NCI-H510A (cell line): ENCODE measurements at regions not wholly inside any gene's neighbourhood (a gene's known extent, or its start where the extent isn't known, plus 50 kb on each side); places are given as distances from the start of the nearest gene placed in this dataset.

ENCODE experiments used
- DNase-seq: peaks from one replicate; lab custom pipeline; 2025; lab: John Stamatoyannopoulos, UW

DNA sequence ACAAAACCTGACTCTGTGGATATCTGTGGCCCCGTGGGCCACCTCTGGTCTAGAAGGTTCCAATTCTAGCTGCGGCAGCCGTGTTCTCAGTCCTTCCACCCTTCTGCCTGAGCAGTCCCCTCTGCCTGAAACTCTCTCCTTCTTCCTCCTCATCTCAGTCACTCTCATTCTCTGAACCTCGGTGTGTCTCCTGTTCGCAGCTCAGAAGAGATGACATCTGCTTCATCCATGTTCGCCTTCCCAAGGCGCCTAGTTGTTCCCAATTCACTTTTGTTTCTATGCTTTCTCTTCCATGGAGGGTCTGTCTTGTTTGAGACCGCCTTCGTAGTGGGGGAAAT lies 95.5 kb downstream of the CEBPB start:
- no peak for DNase-seq

DNA sequence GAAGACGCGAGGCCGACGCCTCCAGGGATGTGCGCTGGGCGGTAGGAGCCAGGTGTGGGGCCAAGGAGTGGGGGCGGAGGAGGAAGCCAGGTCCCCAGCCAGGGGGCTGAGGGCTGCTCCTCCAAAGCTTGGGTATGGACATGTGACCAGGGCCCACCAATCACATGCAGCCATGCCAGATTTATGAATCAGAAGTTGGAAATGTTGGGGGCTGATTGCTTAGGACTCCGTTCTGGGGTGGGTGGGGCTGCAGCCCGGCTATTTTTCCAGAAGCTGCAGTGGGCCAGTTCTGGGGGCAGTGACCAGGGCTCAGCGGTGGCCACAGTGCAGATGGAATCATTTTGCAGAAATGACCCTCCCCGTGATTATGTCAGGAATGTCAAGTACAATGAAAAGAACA lies 96.0 kb downstream of the CEBPB start:
- no peak for DNase-seq

DNA sequence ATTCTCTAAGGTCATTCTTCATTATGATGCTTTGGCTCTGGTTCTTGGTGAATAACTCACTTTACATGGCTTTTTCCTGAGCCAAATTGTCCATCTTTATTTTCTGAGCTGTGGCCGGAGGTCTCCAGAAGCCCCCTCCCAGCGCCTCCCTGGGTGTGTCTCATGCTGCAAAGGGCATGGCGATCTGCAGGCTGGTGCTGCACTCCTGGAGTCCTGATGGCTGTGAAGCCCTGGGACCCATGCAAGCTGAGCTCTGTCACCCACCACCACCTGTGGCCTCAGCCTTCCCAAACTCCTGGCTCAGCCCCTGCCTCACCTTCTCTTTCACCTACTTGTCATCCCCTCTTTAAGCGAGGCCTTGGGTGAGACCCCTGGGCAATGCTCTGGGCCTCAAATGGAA lies 96.9 kb downstream of the CEBPB start:
- DNase-seq: no peak

DNA sequence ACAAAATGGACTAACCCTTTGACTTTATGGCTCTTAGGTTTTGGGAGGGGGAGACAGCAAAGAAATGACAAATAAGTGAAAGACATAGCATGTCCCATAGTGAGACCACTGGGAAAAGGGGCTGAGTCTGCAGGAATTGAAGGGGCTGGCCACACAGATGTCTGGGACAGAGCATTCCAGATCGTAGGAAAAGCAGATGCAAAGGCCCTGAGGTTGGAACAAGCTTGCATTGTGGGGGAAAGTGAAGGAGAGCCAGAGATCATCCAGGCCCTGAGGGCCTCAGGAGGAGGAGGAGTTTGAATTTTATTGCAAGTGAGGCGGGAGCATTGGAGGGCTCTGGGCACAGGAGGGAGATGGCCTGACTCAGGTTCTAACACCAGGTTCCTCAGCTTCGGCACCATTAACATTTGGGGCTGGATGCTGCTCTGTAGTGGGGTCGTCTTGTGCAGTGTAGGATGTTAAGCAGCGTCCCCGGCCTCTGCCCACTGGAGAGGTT lies 97.5 kb downstream of the CEBPB start:
- no peak for DNase-seq

DNA sequence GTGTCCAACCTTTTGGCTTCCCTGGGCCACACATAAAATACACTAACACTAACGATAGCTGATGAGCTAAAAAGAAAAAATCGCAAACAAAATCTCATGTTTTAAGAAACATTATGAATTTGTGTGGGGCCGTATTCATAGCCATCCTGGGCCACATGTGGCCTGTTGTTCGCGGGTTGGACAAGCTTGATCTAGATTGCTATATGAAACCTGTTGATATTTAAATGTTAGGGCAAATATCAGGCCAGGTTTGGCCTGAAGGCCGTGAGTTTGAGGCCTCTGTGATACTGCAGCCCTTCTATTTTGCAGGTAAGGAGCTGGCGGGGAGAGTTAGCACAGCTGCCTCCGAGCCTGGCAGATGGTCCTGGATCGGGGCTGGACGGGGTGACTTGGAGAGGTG lies 99.0 kb downstream of the CEBPB start:
- no peak for DNase-seq

DNA sequence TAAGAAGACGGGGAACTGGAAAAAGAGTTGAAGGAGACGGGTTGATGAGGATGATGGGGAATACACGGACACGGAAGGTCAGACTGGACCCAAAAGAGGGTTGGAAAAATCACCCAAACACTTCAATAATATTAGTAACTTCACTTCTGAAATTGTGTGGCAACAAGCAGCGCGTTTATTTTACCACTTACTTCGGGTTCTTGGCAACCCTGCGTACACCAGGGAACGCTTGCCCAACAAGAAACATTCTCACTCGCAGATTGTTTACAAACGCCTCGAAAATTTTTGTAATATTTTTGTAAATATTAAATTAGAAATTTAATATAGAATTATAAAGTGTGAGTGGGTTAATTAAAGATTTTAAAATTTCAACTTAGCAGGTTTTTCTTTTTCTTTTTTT lies 99.5 kb downstream of the CEBPB start:
- DNase-seq: no peak

DNA sequence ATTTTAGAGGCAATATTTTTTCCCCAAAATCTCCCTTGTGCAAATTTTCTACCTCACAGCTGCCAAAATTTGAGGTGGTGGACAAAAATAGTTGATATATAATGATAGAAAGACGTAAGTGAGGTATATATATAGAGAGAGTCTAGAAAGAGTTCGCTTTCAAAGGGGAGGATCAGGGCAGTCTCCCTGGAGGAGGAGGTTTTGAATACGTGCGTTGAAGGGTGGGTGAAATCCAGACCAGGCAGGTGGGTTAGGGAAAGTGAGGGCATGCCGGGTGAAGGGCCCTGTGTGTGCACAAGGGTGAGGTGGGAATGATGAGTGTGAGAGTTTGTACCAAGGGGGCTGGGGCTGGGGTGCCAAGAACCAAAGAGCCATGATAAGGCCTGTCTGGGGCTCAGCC lies 100.2 kb downstream of the CEBPB start:
- DNase-seq: no peak

DNA sequence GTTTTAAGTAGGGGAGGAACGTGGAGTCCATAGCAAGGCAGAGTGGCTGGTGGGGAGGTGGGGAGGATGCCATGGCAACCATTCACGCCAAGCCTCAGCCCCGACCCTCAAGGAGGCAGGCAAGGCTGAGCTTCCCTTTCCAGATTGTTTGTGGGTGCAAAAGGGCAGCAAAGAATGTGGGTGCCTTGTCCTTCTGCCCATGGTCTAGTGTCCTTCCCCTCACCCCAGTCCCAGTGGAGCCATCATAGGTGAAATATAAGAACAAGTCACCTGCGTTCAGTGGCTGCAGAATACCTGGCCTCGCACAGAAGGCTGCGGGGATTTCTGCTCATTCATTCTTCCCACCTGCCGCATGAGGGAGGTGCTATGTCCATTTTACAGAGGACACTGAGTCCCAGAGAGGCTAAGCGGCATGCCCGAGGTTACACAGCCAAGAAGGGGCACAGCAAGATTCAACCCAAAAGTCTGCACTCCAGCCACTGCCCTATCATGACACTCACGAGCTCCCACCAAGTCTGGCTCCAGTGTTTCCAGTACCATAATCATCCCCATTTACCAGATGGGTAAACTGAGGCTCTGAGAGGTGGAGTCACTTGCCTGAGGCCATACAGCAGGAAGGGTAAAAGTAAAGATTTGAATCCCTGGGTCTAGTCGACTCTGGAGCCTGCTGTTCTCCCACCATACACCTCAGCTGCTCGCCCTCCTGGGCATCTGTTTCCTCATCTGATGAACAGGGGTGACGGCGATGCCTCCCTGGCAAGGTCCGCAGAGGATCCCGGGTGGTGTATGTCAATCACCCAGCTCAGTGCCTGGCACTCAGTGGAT lies 100.8 kb downstream of the CEBPB start:
- DNase-seq: no peak

DNA sequence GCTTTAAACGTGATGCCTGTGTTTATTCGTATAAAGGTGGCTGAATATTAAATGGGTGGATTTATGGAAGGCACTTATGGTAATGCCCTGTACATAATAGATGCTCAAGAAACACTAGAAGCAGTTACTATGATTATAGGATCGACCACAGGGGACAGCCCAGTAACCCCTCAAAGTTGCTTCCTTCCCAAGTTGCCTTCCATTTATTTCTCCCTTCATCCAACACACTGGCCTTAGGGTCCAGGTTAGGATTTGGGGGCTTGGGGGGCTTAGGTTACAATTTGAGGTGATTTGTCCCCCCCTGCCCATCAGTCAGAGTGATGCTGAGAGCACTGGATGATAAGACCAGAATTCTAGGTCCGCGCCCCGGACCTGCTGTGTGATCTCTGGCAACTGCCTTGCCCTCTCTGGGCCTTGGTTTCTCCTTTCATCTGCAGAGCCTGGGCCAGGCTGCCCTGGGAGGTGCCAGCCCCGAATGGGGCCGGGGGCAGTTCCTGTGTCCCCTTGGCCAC lies 101.5 kb downstream of the CEBPB start:
- DNase-seq: no peak

DNA sequence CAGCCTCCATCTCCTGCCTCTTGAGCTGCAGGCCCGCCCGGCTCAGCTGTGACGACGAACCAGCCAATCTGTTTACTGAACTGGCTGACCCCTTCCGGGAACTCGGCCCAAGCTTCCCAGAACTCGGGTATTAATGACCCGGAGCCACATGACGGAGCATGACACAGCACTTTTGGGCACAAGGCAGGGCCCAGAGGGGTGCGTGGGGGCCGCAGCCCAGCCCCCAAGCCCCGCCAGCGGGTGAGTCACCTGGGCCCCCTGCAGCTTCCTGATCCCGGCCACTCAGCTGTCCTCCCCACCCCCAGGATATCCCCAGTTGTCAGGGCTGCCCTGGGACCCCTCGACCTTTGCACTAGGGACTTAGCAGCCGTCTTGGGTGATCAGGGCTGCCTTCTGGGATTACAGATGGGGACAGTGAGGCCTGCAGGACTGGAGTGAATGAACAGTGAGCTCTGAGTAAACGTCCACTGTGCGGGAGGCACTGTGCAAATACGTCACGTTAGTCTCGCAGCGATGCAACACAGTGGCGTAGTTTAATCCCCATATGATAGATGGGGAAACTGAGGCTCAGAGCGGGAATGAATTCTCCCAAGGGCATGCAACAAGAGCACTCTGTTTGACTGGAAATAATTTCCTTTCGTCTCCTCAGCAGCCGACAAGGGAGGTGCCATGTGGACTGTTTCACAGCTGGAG lies 102.1 kb downstream of the CEBPB start:
- DNase-seq: no peak

DNA sequence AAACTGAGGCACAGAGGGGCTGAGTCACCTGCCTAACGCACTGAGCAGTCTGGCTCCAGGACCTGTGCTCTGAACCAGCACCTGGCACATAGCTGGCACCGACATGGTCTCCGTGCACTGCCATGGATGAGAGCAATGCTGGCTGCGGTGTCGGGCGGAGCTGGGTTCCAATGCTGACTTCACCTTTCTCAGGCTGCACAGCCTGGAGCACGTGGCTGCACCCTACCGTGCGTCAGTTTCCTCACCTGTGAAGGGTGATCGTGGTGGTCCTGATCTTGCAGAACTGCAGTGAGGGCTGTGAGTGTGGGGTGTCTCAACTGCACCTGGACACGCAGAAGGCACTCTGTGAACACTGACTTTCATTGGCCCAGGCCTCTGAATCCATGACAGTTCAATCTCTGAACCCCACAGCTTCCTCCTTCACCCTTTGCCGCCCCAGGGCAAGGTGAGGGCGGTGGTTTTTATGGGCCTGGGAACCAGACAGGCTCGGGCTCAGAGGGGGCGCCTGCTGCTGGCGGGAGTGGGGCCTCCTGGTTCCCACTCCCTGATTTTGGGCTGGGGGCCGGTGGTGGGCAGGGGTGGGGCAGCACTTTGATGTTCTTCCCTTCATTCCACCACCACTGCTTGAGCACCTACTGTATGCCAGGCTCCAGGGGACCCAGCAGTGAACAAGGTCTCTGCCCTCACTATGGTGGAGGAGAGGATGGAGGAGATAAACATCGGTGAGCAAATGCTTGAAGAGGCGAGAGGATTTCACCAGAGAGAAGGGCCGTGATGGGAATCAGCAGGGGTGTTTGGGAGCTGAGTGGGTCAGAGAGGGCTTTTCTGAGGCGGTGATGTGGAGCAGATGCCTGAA lies 102.9 kb downstream of the CEBPB start:
- no peak for DNase-seq

DNA sequence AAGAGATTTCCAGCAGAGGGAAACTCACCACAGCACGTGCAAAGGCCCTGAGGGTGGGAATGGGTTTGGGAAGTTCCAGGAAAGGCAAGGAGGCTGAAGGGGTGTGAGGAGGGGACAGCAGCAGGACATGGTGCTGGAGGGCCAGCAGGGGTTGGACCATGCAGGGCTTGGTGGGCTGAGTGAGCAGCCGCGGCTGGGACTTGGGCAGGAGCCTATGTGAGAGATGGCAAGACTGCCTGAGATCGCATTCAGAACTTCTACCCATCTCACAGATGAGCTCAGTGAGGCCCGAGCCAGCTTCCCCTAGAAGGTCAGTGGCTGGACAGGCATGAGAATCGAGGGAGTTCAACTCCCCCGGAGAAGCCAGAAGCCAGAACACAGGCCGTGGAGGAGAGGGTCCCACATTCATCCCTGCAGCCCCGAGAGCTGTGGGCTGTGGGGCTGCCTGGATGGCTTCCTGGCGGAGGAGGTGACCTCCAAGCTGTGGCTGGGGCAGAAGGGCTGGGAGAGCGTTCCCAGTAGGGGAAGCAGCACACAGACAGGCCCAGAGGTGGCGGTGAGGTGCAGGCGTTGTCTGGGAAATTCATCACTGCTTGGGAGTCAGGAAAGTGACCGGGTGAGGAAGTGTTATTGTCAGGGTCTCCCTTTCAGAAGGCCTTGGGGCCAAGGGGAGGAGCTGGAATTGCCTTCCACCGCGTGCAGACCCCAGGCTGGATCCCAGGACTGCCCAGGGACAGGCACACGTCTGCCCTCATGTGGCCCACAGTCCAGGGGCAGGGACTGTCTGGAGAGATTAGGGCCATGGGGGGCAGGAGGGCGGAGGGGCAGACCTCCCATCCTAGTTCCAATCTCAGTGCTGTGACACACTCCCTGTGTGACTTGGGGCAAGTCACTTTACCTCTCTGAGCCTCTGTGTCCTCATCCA lies 103.8 kb downstream of the CEBPB start:
- no peak for DNase-seq

DNA sequence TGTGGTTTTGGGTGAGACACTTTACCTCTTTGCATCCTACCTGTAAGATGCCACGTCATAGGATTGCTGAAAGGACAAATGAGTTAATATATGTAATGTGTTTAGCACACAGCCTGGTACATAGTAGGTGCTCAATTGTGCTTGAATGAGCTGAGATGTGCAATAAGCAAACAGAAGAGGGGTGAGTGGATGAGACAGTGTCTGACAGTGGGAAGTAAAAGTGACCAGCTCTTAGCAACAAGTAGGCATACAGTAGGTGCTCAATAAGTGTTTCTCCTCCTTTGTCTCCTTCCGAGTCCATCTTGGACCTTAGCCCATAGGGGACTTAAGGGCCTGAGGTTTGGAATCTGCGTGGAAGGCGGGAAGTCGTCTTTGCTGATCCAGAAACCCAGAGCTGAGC lies 104.7 kb downstream of the CEBPB start:
- DNase-seq: no peak

DNA sequence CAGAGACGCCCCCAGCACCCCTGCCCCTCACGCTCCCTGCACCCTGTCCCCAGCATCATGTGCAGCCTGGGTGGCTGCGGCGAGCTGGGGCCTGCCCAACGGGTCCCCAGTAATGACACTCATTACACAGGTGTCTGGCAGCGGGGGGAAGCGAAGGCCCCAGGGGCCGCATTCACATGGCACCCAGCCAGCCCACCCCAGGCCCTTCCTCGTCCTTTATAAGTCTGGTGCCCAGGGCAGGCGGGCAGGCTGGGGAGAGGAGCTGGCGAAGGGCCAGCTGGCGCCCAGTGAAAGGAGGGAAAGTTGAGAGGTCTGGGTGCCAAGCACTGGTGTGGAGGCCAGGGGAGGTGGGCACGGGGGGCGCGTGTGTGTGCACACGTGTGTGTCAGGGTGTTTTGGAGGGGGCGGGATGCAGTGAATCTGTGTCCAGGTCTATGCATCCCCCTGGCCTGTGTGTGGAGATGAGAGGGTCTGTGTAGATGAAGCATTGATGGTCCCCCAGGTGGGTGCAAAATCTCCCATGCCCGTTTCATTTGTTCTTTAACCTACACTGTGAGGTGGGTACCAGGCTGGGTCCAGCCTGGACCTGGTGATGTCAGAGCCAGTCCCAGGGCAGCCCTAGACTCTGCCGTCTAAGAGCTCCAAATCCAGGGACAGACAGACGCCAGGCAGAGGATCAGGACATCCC lies 105.3 kb downstream of the CEBPB start:
- no peak for DNase-seq

DNA sequence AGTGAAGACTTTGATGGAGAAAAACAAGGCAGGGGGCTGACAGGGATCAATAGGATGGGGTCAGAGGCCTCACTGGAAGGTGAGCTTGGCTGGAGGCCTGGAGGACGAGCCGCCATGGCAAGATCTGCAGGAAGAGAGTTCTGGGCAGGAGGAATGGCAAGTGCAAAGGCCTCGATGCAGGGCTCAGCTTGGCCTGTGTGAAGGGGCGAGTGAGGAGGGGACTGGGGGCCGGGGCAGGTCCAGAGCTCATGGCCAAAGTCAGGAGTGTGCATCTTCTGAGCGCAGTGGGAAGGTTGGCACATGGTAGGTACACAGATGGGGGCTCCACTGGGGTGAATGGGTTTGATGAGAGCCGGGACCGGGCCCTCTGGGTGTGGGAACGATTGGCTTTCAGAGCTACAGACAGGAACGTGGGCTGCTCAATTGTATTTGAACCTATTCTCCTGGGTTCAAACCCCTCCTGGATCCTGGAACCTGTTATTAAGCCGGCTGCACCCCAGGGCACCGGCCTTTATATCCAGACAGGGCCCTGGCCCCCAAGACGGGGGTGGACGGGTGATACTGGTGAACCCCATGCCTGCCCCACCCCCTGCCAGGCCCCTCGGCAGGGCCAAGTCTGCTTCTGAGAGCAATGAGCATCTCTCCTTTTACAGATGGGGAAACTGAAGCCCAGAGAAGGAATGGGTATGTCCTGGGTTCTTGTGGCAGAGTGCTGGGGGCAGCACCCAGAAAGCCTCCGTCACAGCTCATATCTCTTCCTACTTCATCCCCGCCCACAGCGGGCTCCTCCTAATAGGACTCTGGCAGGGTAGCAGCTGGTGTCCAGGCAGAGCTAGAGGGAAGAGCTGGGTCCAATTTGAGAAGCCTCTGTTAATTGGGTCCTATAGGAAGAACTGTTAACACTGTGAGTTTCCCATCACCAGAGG lies 106.1 kb downstream of the CEBPB start:
- DNase-seq: no peak

DNA sequence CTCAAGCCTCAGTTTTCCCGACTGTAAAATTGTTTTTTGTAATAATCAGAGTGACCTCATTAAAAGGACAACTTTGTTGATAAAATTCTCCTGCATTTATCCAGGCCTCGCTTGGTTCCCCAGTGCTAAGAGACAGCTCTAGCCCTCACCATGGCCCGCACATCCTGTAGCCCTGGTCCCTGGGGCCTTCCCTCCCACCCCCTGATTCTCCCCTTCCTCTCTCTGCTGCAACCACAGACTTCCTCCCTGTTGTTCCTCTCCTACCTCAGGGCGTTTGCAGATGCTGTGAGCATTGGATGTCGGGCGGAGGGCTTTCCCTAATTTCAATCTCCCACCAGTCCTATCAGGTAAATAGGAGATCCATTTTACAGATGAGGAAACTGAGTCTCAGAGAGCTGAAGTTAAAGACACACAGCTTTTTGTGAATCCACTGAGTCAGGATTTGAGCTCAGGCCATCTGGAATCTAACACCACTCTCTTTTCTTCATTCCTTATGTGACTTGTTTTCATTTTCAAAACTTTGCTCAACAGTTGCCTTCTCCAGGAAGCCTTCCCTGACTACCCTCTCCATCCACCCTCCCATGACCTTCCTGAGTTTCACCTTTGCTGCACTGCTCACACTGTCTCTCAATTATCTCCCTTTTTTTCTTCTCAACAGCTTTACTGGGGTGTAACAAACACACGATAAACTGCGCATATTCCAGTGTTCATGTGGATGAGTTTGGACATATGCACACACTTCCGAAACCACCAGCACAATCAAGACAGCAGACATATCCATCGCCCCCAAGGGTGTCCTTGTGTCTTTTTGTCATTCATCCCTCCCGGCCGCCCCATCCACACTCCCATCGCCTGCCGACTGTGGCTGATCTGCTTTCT lies 107.1 kb downstream of the CEBPB start:
- no peak for DNase-seq

DNA sequence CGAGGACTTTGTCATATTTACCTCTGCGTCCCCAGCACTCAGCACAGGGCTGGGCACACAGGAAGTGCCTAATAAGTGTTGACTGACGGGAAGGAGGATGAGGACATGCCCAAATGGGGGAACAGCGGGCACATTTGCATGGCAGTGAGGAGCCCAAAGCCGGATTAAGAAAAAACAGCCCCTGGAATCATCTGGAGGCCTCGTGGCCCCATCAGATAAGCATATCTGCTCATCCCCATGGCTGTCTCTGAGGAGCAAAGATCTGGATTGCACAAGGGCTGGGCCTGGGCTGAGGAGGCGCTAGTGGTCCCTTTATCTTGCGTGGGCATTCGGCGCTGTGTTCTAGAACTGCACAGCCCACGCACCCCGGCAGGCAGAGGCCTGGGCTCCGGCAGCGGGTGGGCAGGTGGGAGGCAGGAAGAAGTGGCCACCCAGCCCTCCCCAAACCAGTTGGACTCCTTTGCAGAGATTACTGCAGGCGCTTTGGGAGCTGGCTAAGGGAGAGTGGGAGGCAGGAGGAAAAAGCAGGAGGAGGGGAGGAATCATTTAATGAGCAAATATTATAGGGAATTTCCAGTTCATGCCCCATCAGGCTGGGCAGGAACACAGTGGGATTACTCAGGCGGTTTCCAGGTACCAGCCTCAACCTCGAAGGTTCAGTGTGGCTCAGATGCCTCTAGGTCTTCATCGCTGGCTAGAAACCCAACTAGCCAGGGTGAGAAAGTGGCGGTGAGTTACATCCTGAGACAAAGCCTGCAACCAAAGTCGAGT lies 108.1 kb downstream of the CEBPB start:
- no peak for DNase-seq

DNA sequence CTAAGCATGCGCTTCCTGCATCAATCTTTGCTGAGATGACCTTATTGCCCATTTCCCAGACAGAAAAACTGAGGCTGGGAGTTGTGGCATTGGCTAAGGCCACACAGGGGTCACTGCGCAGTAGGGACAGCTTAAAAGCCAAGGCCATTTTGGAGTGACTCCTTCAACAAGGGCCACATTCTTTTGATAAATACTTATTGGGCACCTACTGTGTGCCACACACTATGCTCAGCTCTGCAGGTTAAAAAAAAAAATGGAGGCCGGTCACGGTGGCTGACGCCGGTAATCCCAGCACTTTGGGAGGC lies 108.6 kb downstream of the CEBPB start:
- no peak for DNase-seq
